Ramos (cell line): ENCODE measurements at regions not wholly inside any gene's neighbourhood (a gene's known extent, or its start where the extent isn't known, plus 50 kb on each side); places are given as distances from the start of the nearest gene placed in this dataset.
"Not testable (repeated sequence)": the region's sequence is repeated elsewhere in the genome, so short reads cannot be mapped to it uniquely, and the experiment has no call there.

ENCODE experiments used
- in situ Hi-C: fragments of 300-500 bp; cut with MboI; formaldehyde crosslinking; loops from one replicate; pipeline ENCODE4 v1.14.3; 2022; ENCODE audit warnings: low sequenced_read_pairs; ENCODE audit not compliant: unreplicated experiment

DNA sequence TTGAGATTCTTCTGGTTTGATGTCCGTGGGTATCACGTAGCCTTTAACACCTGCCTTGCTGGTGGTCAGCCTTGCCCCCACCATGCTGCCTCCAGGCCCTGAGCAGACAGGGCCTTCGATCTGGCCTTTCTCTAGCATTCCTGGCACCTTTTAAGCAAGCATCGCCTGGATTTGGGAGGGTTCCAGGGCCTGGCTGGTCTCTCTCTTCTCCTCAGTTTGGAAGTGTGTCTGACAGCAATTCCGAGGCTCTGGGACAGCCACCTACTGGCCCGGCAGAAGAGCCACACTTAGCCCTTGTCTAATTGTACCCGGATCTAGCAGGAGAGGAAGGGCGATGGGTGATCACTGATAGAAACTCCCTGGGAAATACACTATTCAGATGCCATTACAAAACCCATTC is 441.3 kb upstream of the MKI67 start:
- in situ Hi-C loops, result no loop called here

DNA sequence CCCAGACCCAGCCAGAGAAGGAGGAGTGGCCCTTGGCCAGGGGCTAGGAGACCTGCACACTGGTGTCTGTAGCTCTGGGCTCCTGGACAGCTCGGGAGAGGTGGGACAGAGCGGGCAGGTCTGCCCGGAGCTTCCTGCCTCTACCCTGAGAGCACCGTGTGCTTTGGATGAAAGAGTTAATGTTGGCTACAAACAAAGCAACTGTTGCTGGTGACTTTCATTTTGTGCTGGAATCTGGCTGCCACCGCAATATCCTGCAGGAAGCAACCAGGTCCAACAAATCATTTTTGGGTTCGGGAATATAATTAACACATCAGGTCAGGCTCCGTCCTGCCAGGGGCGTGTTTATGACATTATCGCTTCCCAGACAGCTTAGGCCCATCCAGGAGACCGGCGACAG is 441.8 kb upstream of the MKI67 start:
- in situ Hi-C loops, result no loop called here

GRCh38 chr10:128568491-128568890 is 442.3 kb upstream of the MKI67 start:
- in situ Hi-C loops, result no loop called here

DNA sequence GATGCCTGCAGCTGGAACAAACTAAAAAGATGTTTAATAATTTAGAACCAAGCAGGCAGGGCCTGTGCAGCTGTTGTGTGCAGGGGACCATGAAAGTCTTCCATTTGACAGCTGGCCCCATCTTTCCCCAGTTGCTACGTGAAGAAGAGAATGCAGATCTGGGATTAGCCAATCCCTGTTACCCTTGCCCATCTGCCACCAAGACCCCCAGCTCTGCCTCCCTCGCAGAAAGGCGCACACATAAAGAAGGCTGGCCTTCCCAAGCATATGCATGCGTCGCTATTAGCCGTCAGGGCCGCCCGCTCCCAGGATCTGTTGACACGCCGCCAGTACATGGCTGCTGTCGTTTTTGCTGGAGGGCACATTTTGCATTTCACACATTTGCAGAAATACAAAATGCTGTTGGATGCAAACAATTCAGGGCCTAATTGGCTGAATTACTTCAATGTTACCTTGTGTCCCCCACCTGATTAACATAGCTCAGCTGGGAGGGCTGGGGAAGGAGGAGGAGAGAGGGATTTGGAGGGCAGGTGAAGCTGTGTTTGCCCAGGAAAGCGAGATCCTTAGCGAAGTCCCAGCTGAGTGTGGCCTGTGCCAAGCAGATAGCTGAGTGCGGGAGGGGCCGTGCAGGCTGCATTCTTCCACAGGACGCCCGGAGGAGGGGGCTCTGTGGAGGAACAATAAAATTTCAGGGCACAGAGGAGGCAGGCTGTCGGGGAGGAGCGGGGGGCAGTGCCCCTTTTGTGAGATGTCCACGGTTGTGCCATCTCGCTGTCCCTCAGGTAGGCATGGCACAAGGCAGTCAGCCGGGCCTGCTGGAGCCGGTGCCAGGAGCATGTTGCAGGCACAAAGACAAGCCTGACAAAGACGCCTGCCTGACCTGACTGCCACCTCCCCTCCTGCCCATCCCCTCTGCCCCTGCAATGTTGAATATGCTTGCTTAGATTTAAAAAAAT is 443.0 kb upstream of the MKI67 start:
- in situ Hi-C loops, result no loop called here

DNA sequence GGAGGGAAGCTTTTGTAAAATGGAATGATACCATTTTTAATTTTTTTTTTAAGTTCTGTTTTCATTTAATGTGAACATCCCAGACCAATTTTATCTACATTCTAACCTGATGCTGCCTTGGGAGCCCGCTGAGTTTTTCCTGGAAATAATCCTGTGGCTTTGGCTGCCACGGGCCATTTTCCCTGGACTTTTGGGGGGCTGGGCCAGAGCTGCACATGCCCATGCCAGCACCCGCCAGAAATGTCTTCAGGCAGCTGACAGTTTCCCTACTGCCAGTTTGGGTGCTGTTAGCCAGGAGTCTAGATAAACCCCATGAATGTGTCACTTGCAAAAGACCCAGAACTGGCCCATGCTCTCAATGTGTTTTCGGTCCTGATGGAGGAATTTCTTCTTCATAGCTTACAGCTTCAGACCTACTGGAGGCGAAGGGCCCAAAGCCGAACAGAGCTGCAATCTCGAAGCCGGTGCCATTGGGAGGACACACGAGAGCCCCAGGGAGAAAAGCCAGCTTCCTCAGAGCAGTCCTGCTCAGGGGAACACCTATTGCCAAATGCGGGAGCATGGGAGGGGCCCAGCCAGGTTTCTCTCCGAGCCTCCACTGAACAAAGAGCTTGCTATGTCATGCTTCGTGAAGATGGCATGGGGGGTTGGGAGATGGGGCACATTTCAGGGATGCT is 444.2 kb upstream of the MKI67 start:
- in situ Hi-C loops, result no loop called here

DNA sequence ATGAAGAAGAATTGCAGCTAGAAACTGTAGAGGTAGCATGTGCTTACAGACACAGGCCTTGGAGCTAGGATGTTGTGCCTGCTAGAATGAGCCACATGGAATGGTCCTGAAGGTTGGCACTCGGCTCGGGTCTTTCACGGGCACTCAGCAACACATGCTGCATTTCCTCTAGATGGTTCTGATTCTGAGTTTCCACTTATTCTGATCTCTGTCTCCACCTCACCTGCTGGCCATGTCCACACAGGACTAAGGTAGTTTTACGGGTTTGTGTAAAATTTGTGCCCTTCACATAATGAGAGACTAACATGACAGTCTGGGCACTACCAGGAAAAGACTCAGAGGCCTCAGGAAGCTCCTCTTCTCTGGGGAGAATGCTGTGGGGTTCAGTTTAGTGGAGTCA is 444.8 kb upstream of the MKI67 start:
- in situ Hi-C loops, result no loop called here

GRCh38 chr10:128571745-128572144 is 445.5 kb upstream of the MKI67 start:
- in situ Hi-C loops, result no loop called here

DNA sequence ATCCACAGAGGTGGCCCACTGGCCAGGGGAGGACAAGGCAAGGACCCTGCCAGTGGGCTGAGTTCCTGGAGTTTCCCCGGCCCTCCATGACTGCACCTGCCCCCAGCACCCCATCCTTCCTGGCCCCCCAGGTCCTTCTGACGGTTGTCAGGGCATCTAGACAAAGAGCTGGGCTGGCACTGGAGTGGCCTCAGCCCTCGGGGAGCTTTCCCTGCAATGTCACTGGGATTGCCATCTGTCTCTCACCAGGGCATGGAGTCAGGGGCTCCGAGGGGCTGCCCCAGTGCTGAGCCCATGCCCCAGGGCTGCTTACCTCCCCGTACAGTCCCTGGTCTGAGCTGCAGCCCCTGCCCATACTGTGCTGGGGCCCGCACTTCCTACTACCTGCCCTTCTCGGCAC is 446.5 kb upstream of the MKI67 start:
- in situ Hi-C loops, result no loop called here

DNA sequence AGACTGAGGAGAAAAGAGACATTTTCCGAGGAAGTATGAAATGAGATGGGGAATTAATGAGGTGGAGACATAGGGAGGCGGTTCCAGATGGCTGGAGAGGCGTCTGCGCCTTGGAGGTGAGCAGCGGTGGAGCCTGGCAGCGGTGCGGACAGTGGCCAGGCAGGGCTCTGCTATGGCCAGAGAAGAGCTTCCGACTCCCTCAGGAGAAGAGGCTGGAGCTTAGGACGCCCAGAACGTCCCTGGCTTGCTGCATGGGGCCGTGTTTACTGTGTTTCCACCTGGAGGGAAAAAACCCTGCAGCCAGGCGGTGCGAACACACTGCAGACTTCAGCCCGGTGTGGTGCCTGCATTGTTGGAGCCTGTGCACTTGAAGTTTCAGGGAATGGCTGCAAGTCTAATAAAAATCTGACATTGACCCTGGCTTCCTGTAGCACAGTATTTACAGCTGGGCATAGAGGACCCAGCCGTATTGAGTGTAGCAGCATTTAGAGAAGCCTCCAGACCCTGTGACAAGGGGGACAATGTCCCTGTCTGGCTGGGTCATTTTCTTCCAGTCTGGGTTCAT is 447.1 kb upstream of the MKI67 start:
- in situ Hi-C loops, result no loop called here

DNA sequence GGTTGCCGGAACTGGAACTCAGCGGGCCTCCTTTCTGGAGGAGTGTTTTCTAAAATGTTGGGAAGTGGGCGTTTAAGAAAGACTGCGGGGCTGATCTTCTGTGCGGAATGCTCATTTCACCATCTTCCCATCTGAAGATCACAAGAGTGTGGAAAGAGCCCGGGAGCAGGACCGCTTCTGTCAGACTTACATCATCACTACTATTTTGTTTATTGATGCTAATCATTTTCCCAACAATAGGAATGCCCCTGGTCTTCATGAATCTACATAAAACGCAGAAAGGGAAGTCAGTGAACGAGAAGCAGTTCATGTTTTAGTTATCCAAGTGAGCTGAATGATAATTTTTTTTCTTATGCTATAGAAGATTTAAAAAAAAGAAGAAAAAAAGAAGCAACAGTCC is 447.8 kb upstream of the MKI67 start:
- in situ Hi-C loops, result no loop called here

GRCh38 chr10:128574581-128575210 is 448.5 kb upstream of the MKI67 start:
- in situ Hi-C loops, result no loop called here

DNA sequence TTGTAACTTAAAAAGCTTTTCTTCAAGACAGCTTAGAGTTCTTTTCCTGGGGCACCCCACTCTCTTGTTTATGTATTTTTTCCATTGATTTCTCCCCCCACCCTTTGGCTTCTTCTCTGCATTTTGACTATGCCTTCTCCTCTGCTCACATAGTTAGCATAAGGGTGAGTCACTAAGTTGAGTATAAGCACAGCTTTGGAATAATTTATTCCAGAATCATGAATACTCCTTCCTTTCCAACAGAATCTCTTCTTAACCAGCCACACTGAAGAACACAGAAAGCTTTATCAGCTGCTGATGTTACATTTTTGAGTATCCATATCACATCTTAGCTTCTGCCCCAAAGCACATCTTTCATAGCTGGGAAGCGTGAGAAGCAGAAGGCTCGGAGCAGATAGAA is 449.5 kb upstream of the MKI67 start:
- in situ Hi-C loops, result no loop called here

- in situ Hi-C loops, result no loop called here
Observed at GRCh38 chr10:128576336-128576735, 450.1 kb upstream of the MKI67 start.

GRCh38 chr10:128576943-128577670 is 450.9 kb upstream of the MKI67 start:
- in situ Hi-C loops, result no loop called here

DNA sequence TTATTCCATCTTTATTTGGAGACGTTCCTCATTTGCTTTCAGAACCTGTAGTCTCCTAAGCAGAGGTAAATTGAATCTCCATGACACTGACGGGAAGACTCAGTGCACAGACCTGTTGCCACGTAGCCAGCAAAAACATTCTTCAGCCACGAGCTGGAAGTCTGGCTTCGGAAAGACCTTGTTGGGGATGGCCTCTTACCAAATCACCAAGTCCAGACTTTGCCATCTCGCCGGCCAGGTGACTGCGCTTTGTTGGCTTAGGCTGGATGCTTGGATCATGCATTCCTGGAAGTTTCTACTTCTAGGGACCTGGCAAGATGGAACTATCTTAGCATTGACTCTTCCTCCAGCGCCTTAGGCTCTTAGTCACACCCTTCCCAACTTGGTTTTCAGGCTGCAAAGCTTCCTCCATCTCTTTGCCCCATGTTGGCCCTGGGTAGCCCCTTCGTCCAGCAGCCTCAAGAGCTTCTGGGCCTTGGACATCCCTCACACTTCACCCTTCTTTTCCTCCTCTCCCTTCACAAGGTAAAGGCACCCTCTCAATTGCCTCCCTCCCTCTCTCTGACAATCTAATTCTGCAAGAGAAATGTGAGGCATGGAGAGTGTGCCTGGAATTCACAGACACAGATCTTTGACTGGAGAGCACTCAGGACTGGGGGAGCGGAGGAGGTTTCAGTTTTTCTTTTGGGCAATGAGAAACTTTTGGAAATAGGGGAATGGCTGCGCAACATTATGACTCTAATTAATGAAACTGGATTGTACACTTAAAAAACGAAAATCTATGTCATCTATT is 451.9 kb upstream of the MKI67 start:
- in situ Hi-C loops, result no loop called here

GRCh38 chr10:128578766-128579165 is 452.5 kb upstream of the MKI67 start:
- in situ Hi-C loops, result no loop called here

GRCh38 chr10:128579280-128579865 is 453.1 kb upstream of the MKI67 start:
- in situ Hi-C loops, result no loop called here

DNA sequence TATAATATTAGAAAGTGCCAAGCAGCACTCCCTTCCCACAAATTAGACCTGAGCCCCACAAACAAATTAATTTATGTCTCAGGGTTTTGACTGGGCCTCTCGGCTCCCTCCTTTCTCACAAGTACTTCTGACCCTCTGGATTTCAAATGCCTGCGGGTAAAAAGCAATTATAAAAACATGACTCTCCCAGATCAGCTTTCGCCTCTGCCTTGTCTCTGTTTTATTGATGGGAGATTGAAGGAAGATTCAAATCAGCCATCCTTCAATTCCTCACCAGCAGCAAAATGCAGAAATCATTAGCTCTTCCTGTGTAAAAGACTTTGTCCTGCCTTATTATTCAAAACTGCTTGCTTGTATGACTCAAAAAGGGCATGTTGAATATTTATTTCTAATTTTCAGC is 453.7 kb upstream of the MKI67 start:
- in situ Hi-C loops, result no loop called here

DNA sequence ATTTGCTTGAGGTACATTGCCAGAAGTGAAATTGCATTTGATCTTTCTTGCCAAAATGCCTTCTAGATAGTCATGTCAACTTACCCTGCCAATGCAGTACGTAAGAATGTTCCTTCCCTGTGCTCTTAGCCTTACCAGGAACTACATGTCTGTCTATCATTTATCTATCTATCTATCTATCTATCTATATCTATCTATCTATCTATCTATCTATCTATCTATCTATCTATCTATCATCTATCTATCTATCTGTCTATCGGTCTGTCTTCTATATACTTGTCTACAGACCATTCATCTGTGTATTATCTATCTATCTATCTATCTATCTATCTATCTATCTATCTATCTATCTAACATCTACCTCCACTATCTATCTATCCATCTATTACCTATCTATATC is 456.9 kb upstream of the MKI67 start:
- in situ Hi-C loops, result not testable (repeated sequence)
